Stimulated activated CD8-positive, alpha-beta memory T cell treated with anti-CD3 and anti-CD28 coated beads, Interleukin-4, amount 100 ng/mL, for 48 hours (primary cell): ENCODE measurements at regions not wholly inside any gene's neighbourhood (a gene's known extent, or its start where the extent isn't known, plus 50 kb on each side); places are given as distances from the start of the nearest gene placed in this dataset.

ENCODE experiments used
- DNase-seq: peaks from one replicate; pipeline ENCODE4 v3.0.0-alpha.2; 2020

DNA sequence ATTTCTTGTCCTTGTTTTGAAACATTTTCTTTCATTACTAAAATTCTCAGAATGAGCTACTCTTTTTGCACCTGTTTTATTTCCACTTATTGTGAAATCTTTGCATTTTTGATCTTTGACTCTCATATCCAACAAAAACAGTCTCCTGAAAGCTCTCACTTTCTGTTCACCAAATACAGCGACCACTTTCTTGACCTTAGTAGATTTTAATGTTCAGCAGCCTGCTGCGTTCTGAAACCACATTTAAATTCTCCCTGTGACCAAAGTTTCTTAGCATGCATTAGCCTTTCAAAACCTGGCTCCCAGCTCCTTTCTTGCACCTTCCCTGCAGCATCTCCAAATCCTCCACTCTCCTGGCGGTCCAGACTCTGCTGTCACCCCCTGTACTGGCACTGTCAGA, 404.4 kb upstream of the PDE3A start:
- DNase-seq, result no peak

DNA sequence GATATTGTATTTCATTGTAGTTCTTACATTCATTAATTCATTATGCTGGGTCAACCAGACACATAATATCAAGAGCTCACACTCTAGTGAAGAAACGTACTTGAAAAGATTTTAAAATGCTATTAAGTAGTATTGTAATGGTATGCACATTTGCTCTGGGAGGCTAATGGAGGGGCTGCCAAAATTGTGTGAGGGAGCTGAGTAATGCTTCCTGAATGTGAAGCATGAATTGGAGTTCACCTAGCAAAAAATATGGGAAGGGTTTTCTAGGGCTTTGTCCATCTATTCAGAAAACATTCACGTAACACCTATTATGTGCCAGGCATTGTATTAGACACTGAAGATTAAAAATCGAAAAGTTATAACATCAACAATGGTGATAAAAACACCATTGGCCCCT, 403.8 kb upstream of the PDE3A start:
- no peak for DNase-seq

DNA sequence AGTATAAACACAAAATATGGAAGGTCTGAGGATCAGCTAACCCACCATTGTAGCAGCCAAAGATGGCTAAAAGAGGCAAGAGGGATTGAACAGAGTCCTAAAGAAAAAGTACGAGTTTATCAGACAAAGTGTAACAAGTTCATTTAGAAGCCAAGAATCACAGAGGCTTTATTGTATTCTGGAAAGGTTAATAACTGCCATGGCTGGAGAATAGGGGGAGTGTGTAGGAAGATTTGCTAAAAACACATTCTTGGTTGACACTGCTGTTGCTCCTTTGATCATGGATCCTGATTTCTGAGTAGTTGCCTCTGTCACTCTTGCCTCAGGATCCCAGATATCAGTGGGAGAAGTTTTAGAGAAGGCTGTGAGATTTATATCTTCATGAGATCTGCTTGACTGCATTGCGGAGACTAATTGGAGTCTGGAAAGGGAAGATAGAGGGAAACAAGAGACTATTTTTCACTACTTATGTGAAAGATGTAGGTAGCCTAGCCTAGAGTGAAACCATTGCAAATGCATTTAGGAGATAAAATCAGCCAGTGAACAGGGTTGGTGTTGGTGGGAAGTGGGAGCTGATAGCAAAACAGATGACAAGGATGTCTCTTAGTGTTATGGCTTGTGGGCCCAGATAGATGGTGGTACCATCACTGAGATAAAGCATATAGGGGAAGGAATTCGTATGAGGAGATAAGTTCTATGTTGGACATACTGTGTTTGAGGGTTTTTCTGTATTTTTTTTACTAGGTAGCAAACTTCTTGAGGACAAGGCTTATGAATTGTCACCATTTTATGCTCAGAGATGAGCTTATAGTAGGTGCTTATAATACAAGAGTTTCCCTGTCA, 402.9 kb upstream of the PDE3A start:
- no peak for DNase-seq

DNA sequence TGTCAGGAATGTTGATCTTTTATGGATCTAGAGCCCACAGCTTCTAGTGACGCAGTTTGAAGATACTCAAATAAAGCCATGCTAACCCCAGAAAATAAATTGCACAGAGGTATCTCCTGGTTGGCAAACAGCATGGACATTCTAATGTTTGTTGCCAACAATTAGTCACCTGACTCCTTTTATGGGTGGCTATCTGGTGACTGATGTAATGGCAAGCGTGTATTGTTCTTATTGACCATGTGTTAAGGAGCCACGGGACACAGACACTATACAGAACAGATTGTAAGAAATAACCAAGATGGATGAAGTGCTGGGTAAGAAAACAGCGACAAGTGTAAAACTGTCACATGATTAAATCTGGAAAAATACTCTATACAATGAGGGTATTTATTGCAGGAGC, 401.3 kb upstream of the PDE3A start:
- no peak for DNase-seq

DNA sequence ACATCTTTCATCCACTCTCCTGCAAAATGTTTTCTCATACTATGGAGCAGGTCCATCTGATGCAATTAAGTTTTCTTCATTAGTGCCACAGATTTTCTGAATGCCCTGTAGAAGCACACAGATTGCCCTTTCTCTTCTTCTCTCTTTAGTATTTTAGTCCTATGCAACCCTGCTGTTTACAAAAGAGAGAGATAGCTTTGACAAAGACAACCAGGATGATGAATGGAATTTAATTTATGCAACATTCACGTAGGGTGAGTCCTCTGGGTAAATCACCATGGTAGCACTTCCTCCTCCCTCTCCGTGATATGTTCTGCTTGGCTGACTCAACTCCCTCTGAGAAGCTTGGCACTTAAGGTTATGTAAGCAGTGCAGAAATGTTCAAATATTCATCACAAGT, 400.9 kb upstream of the PDE3A start:
- DNase-seq, result no peak

DNA sequence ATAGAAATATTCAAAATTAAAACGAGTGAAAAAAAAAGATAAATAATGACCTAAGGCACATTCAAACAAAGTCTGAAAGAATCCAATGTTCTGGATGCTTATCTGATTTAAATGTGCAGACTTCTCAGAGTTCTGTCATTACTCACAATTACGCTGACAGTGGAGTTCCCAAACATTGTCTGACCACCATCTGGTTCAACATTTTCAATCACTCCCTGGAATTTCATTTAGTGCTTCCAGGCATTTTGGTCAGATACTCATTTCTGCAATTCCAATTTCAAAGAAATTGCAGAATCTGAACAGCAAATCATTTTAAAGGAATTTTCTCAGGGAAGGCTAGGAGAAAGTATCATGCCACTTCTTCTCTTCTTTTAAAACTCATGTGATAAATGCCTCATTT, 398.2 kb upstream of the PDE3A start:
- DNase-seq, result no peak

DNA sequence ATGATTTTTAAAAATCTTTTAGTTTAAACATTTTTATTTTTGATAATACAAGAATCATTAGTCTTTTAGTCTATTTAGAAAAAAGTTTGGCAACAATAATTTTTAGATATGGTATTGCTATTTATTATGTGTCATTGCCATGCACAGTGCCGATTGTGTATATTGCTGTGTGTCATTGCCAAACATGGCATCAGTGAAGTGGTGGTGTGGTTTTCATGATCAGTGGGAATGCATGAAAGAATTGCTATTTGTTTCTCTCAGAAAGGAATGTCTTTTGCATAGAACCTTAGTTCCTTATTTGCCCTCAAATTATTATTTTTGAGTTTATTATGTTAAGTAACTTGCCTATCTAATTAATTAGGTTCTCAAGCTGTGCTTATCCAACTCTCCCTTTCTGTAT, 397.5 kb upstream of the PDE3A start:
- no peak for DNase-seq

DNA sequence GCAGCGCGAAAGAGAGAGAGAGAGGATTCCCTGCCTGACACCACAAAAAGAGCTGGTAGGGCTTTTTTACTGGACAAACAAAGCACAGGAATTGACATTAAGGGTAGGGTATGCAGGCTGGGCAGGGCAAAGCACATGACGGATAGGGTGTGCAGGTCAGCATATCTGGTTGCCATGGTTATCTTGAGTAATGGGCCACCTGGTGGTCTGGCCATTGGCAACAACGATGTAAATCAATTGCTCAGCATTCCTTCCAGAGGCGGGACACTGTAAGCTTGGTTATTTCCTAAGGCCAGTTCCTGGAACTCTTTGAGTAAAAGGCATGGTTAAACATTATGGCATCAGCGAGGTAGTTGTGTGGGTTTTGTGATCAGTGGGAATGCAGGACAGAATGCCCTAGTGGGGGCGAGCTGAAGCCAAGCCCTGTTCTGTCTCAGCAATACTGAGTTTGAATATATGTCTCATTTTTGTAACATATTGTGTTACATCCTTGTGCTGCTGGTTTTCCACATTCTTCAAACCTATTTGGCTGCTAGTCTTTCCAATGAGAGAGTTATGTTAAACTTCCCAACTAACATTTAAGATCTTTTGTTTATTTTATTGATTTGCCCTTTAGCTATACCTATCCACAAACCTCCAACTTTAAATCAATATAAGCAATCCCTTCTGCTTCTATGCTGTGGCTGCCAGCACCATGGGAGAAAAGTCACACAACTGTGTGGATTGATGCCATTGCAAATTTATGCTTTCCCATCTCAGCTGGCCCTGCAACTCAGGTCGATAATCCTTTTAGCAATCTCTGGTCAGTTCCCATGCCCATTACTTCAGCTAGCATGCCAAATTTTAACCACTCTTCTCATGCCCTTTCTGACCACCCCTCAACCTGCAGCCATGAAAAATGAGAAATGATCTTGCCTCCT, 396.7 kb upstream of the PDE3A start:
- no peak for DNase-seq

DNA sequence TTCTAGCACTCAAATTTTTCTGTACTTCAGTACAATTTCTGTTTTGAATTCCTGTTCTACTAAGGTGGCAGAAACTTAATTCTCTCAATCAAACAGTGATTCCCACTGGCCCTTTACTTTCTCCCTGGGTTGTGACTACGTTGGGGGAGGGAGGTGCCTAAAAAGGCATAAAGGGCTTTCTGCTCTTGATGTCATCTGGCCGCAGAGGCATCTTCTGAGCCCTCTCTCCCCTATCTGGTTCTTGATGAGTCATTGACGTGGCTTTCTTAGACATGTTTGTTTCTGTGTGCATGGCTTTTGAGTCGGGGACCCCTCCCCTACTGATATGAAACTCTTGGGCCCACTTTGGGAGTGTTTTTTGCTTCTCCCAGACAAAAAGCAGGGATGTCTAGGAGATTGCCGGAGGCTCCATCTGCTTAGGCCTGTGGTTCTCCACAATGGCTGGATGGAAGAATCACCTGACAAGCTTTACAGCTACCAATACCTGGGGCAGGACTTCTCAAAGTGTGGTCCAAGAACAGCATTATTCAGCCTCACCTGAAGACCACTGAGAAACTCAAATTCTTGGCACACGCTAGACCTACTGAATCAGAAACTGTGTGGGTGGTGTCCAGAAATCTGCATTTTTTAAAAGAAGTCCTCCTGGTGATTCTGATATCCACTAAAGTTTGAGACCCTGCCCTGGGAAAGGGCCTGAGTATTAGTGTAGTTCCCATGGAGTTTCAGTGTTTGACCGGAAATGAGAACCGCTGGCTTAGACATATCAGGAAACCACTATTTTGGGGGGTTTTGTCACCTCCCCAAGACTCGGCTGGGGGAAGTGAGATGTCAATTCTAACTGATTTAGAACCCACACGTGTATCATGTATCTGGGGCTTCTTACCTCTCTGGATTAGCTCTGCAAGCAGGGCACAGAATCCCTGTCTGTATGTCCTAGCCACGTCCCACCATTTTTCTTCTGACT, 395.7 kb upstream of the PDE3A start:
- DNase-seq, result peak; percentile 47

DNA sequence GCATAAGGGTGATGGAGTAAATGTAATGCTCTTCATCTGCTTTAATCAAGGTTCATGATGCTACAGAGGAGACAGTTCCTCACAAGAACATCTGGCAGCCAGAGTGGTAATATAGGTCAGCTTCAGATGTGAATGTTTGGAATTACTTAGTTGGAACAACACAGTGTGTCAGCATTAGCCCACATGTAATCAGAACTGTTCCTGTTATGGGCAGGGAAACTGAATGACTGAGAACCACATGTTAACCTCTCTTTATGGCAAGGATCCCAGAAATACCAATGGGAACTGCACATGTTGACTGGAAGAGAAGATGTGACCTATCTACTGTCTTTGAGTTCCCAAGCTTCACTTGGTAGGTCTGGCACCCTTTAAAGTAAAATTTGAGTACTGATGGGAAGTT, 390.1 kb upstream of the PDE3A start:
- no peak for DNase-seq

DNA sequence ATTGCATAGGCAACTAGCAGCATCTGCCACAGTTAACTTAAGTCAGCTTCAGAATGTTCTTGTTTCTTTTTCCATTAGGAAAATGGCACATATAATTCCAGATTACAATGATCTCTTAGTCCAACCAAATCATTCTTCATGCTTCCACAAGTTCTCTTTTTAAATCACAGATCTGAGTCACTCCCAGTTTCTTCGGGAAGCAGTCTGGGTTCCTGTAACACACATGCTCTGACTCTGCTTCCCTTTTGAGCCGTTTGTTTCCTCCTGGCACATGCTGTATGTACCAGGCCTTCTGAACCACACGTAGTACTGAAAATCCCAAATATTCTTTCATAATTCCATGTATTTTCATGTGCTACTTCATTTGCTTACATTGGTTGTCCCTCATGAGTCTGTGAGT, 388.8 kb upstream of the PDE3A start:
- DNase-seq, result no peak

DNA sequence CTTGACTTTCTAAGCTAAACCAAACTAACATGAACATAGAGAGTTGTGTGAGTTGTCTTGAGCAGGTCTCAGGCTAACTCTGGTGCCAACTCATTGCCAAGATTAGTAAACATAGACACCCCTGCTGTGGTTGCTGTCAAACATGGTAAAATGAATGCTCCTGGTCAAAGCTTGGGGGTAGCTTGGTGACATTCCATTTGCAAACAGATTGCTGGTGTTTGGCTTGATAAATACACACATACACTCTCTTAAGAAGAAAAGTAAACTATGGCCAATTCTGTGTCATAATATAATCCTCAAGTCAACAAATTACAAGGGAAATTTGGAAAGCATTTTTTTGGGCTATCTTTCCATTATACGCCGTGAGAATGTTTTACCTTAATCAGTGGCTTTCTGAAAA, 386.4 kb upstream of the PDE3A start:
- DNase-seq, result no peak

DNA sequence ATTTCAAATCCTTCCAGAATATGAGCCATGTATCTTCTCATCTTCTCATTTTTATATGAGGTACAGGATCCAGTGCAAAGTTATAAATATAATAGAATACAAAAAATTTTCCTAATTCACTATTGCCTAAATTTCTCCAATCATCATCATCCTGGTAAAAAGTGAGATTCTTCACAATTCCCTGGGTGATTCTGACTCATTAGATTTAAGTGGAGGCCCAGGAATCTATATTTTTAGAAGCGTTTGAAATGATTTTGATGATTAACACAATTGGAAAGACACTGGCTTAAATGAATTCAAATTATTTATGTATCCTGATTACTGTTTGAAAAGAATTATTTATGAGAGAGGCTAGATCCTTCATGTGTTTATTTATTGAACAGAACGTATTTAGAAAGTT, 380.3 kb upstream of the PDE3A start:
- no peak for DNase-seq

DNA sequence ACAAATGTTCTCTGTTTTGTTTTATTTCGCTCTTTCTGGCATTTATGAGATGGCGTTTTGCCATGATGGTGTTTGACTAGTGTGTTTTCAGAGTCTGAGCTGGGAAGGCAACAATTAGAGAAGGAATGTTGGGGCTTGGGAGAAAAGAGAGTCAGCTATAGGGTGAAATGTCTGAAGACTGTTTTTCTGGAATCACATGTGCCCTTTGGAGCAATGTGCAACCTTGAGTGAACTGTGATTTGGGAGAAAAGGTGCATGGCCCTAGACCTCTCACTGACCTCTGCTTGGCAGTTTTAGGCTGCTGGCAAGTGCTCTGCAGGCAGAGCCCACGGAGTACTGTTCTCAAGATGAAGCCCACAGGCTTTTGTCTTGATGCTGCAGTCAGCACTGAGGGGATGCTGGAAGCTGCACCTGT, 379.9 kb upstream of the PDE3A start:
- DNase-seq, result no peak

DNA sequence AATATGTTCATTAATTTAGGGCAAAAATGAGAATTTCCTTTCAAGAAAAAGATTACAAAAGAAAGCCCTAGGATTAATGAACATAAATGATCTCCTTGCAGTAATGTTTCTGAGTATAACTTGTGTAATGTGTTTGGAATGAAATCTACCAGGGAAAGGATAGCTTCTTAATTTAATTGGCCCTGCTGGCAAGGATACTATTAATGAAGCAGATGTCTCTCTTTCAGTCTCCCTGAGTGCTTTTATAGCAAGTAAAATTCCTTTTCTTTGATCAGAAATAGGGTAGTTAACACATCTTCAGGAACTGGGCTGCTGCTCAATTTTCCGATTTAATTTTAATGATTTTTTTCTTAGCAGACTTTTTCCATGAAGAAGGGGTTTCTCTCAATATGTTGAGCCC, 379.4 kb upstream of the PDE3A start:
- DNase-seq, result no peak

DNA sequence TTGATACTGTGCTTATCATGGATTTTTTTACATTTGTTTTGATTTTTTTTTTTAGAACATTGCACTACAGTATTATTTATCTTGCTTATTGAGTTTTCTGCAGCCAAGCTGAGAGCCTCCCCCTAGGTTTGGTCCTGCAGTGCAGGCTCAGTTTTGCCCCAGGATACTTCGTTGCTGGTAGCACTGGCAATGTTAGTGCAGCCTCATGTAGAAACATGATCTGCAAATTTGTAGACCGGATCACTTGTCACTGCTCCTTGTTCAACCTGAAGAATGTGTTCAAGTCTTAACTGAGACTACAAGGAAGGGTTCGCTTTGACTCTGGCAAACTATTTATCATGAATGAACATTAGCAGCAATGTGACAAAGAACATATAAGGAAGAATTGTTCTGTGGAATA, 377.2 kb upstream of the PDE3A start:
- no peak for DNase-seq

DNA sequence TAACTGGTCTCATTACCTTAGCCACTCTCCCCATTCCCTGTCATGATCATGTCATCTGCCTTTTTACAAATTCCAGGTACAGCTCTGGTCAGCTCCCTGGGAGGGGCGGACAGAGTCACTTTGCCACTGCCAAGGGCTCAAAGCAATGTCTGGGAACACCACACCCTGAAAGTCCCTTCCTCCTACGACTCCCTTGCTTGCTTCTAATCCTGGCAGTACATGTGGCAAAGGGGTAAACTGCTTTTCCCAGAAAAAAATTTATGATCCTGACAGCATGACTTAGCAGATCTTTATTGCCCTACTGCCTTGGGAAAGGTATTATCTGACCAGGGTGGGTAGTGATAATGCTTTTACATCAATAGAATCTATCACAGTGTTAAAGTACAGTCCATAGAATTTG, 376.0 kb upstream of the PDE3A start:
- no peak for DNase-seq

DNA sequence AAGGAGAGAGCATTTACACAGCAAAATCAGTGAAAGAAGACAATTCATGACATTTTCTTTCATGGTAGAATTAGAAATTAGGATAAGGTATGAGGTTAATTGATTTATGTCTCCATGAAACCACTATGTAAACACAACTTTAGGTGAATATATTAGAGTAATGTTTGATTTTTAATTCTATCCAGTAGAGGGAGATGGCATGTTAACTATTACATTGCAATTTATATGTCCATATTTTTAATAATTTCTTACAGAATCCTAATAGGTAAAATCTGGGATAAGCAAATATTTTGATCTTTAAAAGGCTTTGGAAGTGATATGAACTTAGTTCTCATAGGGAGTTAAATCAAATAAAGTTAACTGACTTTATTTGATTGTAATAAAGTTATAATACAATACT, 373.4 kb upstream of the PDE3A start:
- DNase-seq, result no peak

DNA sequence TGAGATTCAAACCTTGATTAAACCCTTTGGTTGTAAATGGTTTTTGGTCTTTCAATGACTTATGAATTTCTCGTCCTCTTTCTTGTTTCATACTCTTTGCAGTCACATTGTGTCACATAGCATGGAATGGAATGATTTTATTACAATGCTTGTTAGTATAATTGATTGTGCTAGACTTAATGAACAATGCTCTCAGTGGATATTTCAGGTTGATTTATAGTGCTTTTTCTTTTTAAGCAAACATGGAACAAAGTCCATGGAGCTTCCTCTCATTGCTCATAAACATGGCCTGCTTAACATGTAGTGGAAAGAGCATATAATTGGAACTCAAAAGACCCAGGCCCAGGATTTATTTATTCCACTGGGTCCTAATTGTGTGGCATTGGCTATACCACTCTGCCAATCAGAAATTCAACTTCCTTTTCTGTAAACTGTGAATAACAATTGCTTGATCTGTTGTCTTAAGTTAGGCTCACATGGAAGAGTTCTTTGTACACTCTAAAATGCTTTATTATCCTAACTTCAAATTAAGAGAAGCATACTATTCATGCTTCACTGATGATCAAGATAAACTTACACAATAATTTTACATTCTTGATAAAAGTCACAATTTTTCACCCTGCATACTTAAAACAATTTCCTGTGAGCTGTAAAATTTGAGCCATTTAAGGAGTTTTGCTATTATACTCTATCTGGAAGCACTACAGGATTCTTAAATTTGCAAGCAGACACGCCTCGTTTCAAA, 370.5 kb upstream of the PDE3A start:
- no peak for DNase-seq

DNA sequence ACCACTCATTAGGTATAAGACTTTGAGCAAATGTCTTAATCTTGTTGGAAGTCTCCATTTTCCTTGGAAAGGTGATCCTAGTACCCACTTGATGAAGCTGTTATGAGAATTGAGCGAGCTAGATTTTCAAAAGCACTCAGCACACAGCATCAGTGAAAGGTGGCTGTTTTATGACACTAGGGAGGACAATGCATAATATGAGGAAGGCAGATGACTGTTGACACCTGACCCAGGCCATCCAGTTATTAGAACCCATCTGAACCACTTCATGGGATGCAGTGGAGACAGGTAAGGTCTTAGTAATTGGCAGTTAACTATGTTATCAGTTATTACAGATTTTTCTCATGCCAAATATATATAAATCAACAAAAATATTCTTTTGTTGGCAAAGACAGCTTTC, 369.9 kb upstream of the PDE3A start:
- no peak for DNase-seq

DNA sequence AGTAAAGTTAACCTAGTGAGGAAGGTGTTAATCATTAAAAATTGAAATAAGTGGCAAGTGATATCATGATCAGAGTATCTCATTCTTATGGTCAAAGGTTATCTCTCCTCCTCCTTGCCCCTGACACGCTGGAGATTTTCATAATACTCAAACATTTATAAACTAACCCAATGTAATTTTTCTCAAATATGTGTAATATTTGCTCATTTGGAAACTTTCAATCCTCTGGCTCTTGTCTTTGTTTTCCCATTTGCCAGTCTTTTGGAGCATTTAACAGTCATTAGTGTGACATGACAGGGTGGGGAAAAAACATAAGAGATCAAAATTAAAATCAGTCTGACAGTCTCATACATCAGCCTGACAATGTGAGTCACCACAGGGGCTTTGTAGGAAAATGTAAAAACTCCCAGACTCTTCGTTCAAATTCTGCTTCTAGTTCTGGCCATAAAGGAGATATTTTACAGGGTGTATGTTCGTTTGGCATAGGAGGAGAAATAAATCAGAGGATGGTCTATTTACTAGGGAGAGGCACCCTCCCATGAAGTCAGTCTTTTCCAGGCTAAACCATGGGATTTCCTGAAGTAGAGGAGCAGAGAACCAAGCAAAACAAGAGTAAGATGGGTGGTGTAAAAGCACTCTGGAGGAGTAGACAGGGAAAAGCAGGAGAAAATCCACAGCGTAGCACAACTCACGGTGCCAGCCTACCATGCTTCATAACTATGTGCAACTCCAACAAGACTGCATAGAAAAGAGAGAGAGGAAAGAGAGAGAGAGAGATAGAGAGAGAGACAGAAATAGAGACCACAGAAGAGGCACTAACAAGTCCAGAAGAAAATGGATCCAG, 369.2 kb upstream of the PDE3A start:
- DNase-seq, result no peak

DNA sequence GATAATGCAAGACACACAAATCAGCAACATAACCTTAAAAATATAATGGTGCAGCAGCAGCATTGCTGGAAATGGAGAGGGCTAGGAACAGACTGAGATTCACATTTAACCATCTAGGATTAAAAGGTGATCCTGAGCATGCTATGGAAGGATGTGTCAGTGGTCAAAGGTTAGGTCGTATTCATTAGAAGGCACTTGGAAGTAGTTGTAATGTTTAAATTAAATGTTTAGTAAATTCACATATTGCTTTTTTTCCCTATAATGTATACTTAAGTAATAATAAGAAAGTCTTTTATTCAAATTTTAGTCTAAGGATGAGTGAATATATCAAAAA, 368.6 kb upstream of the PDE3A start:
- DNase-seq, result no peak
